Gastrocnemius medialis (tissue), 4 donors: ENCODE measurements at regions not wholly inside any gene's neighbourhood (a gene's known extent, or its start where the extent isn't known, plus 50 kb on each side); places are given as distances from the start of the nearest gene placed in this dataset.

Experiments
- ATAC-seq, 2 donors: fragments of 150-250 bp; one replicate each; pipeline ENCODE4 v1.9.1; 2016
- DNase-seq, 2 donors: peaks; one replicate each; pipeline ENCODE4 v3.0.0-alpha.2; 2019
- H3K27ac ChIP-seq, 4 donors: fragments of 200-600 bp; sonication (generic); 1 replicate in 1 of 4; 2 replicates in 3 of 4; pipeline ENCODE4 v1.5.1; 2016 to 2018; ENCODE audit warnings: mild to moderate bottlenecking in 2 of 4, moderate library complexity in 1 of 4
- H3K27me3 ChIP-seq, 3 donors: fragments of 200-600 bp; sonication (generic) in 2 of 3; 1 replicate in 1 of 3; 2 replicates in 2 of 3; pipeline versions ENCODE4 v1.5.1 to v1.6.0; 2016 to 2019; ENCODE audit warnings: mild to moderate bottlenecking in 1 of 3, moderate library complexity in 1 of 3
- H3K36me3 ChIP-seq, 2 donors: fragments of 200-600 bp; sonication (generic) in 1 of 2; one replicate each; pipeline ENCODE4 v1.5.1; 2017 to 2018
- H3K4me1 ChIP-seq, 2 donors: fragments of 200-600 bp; sonication (generic) in 1 of 2; one replicate each; pipeline ENCODE4 v1.5.1; 2016 to 2017; ENCODE audit warnings: mild to moderate bottlenecking in 2 of 2
- H3K4me3 ChIP-seq, 4 donors: fragments of 200-600 bp; sonication (generic) in 3 of 4; 1 replicate in 1 of 4; 2 replicates in 3 of 4; pipeline ENCODE4 v1.5.1; 2016 to 2019; ENCODE audit warnings: mild to moderate bottlenecking in 2 of 4
- H3K9me3 ChIP-seq, 3 donors: fragments of 200-600 bp; sonication (generic) in 2 of 3; 1 replicate in 1 of 3; 2 replicates in 2 of 3; pipeline ENCODE4 v1.5.1; 2016 to 2019
- CTCF ChIP-seq, 5 experiments: fragments of 450-650 bp in 3 of 5; fragments of 200-600 bp in 2 of 5; sonication (generic) in 2 of 5; IDR thresholded peaks in 4 of 5; conservative IDR thresholded peaks in 1 of 5; 1 replicate in 4 of 5; 2 replicates in 1 of 5; pipeline ENCODE4 v1.5.1; 2016 to 2019; ENCODE audit warnings: antibody characterized with exemption in 5 of 5, mild to moderate bottlenecking in 3 of 5, moderate library complexity in 3 of 5
- POLR2A ChIP-seq, 2 donors: fragments of 450-650 bp; IDR thresholded peaks; one replicate each; pipeline ENCODE4 v1.6.1; 2017; ENCODE audit warnings: antibody characterized with exemption in 2 of 2, mild to moderate bottlenecking in 2 of 2, moderate library complexity in 2 of 2
- in situ Hi-C, 4 donors: fragments of 200-750 bp; cut with MboI; loops; one replicate each; pipeline versions ENCODE4 v1.15.0 to v1.8.0; 2017; ENCODE audit warnings: low sequenced_read_pairs in 4 of 4
- intact Hi-C: fragments of 100-400 bp; cut with DNase I; formaldehyde crosslinking; loops from one replicate; pipeline ENCODE4 v1.15.1; 2023; ENCODE audit warnings: low total_unique reads

- no peak for TF ChIP-seq CTCF (IDR thresholded peaks at IDR 0.05 in 4 of 5, conservative IDR thresholded peaks at IDR 0.05 in 1 of 5)
- no peak for TF ChIP-seq POLR2A (IDR thresholded peaks at IDR 0.05)
- Histone ChIP-seq H3K27ac (no peak overlapping the region), H3K9me3 (peaks cover 0 to 3% (median 0%) of the 10 kb centered on the region in 3 donors), H3K36me3 (no peaks in the 10 kb centered on the region), H3K4me1 (no peaks in the 10 kb centered on the region), H3K4me3 (no peak overlapping the region), H3K27me3 (no peaks in the 10 kb centered on the region)
- no peak for ATAC-seq
- intact Hi-C loops = no loop called here
- no peak for DNase-seq
- in situ Hi-C loops = no loop called here
Observed at GRCh38 chr20:10853176-10853575, 179.4 kb upstream of the JAG1 start.

- Histone ChIP-seq H3K4me3 (no peak overlapping the region), H3K4me1 (no peaks in the 10 kb centered on the region), H3K36me3 (no peaks in the 10 kb centered on the region), H3K9me3 (peaks cover 0 to 3% (median 0%) of the 10 kb centered on the region in 3 donors), H3K27ac (no peak overlapping the region), H3K27me3 (no peaks in the 10 kb centered on the region)
- TF ChIP-seq CTCF (IDR thresholded peaks at IDR 0.05 in 4 of 5, conservative IDR thresholded peaks at IDR 0.05 in 1 of 5) = no peak
- no peak for TF ChIP-seq POLR2A (IDR thresholded peaks at IDR 0.05)
- intact Hi-C loops = no loop called here
- in situ Hi-C loops = no loop called here
- no peak for DNase-seq
- no peak for ATAC-seq
Observed at GRCh38 chr20:10853731-10854130, 179.9 kb upstream of the JAG1 start.

DNA sequence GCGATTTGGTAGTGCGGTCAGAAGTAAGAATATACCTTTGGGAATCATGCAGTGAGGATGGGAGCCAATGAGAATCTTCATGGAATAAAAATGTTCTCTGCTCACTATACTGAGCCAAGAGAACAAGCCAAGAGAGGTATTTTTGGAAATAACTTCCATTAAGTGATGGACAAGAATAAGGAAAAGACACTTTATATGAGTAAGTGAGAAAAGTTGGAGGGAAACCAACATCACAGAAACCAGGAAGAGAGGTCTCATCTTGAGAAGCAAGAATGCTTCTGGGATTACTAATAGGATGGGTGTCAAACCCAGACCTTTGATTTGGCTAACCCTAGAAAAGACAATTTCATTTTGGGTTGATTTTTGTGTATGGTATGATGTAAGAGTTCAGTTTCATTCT, 181.2 kb upstream of the JAG1 start:
- ATAC-seq = peak; percentile 8 to 12
- H3K27me3 ChIP-seq = no peaks in the 10 kb centered on the region
- intact Hi-C loops (no loop called here), in situ Hi-C loops (no loop called here)
- no peak overlapping the region for H3K27ac ChIP-seq
- no peaks in the 10 kb centered on the region for H3K36me3 ChIP-seq
- no peak overlapping the region for H3K4me3 ChIP-seq
- H3K4me1 ChIP-seq = no peaks in the 10 kb centered on the region
- no peak for DNase-seq
- TF ChIP-seq POLR2A (IDR thresholded peaks at IDR 0.05) = no peak
- TF ChIP-seq CTCF (IDR thresholded peaks at IDR 0.05 in 4 of 5, conservative IDR thresholded peaks at IDR 0.05 in 1 of 5) = no peak
- peaks cover 0 to 3% (median 0%) of the 10 kb centered on the region in 3 donors for H3K9me3 ChIP-seq

DNA sequence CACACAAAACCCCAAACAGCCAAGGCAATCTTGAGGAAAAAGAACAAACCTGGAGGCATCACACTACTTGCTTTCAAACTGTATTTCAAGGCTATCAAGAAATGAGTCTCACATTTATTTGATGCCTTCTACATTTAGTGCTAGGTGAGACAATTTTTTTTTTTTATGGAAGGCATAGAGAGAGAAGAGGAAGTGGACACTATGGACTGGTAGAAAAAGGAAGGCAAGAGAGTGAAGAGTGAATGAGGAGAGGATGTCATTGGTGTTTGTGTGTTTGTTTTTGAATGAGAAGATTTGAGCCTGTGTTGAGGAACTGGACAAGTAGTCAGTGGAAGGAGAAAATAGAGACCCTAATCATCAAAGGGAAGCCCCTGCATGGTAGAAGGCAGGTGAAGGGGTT, 182.0 kb upstream of the JAG1 start:
- intact Hi-C loops = no loop called here
- Histone ChIP-seq H3K27ac (no peak overlapping the region), H3K9me3 (peaks cover 0 to 3% (median 0%) of the 10 kb centered on the region in 3 donors), H3K36me3 (no peaks in the 10 kb centered on the region), H3K4me3 (no peak overlapping the region), H3K27me3 (no peaks in the 10 kb centered on the region), H3K4me1 (no peaks in the 10 kb centered on the region)
- ATAC-seq (no peak), DNase-seq (no peak)
- TF ChIP-seq POLR2A (IDR thresholded peaks at IDR 0.05) (no peak), CTCF (IDR thresholded peaks at IDR 0.05 in 4 of 5, conservative IDR thresholded peaks at IDR 0.05 in 1 of 5) (no peak)
- in situ Hi-C loops = no loop called here
